Heart left ventricle (tissue), 16 donors: ENCODE measurements at regions not wholly inside any gene's neighbourhood (a gene's known extent, or its start where the extent isn't known, plus 50 kb on each side); places are given as distances from the start of the nearest gene placed in this dataset.

Experiments
- ATAC-seq, 4 donors: fragments of 200-7000 bp; cut with Tn5 transposase; one replicate each; pipeline ENCODE4 v1.9.1; 2020 to 2022; ENCODE audit warnings: moderate library complexity in 4 of 4, mild to moderate bottlenecking in 3 of 4, moderate number of reproducible peaks in 1 of 4
- DNase-seq, 5 donors: peaks; one replicate each; pipeline ENCODE4 v3.0.0-alpha.2; 2020
- H3K27ac ChIP-seq, 12 donors: fragments of 200-600 bp; sonication (generic) in 4 of 12; one replicate each; pipeline versions ENCODE4 v1.5.0 to v1.8.0; 2016 to 2022; ENCODE audit warnings: mild to moderate bottlenecking in 2 of 12
- H3K27me3 ChIP-seq, 9 donors: fragments of 200-600 bp; sonication (generic) in 2 of 9; one replicate each; pipeline versions ENCODE4 v1.5.1 to v1.8.0; 2016 to 2022; ENCODE audit warnings: mild to moderate bottlenecking in 3 of 9
- H3K36me3 ChIP-seq, 9 donors: fragments of 200-600 bp; sonication (generic) in 2 of 9; one replicate each; pipeline versions ENCODE4 v1.5.0 to v1.8.0; 2018 to 2022; ENCODE audit warnings: mild to moderate bottlenecking in 2 of 9
- H3K4me1 ChIP-seq, 12 donors: fragments of 200-600 bp; sonication (generic) in 4 of 12; one replicate each; pipeline versions ENCODE4 v1.5.0 to v1.8.0; 2016 to 2022; ENCODE audit warnings: mild to moderate bottlenecking in 3 of 12
- H3K4me3 ChIP-seq, 12 donors: fragments of 200-600 bp; sonication (generic) in 4 of 12; one replicate each; pipeline versions ENCODE4 v1.5.0 to v1.8.0; 2017 to 2022; ENCODE audit warnings: mild to moderate bottlenecking in 9 of 12, moderate library complexity in 4 of 12
- H3K9me3 ChIP-seq, 12 donors: fragments of 200-600 bp; sonication (generic) in 4 of 12; one replicate each; pipeline versions ENCODE4 v1.5.0 to v1.8.0; 2016 to 2022; ENCODE audit warnings: mild to moderate bottlenecking in 1 of 12
- CTCF ChIP-seq, 12 donors: fragments of 200-600 bp; sonication (generic) in 4 of 12; IDR thresholded peaks; one replicate each; pipeline versions ENCODE4 v1.5.0 to v1.8.0; 2018 to 2022; ENCODE audit warnings: antibody characterized with exemption in 12 of 12, mild to moderate bottlenecking in 5 of 12
- POLR2A ChIP-seq, 2 donors: fragments of 450-650 bp; IDR thresholded peaks; one replicate each; pipeline ENCODE4 v1.6.1; 2017; ENCODE audit warnings: antibody characterized with exemption in 2 of 2, mild to moderate bottlenecking in 2 of 2, moderate library complexity in 2 of 2
- WGBS, 4 donors: extraction: QIAGEN DNeasy Blood & Tissue Kit in 2 of 4; methylation state at CpG; one replicate each; pipeline versions ENCODE4 v1.1.5 to v1.1.7; 2013 to 2018; 5-methylcytosine and 5-hydroxymethylcytosine counted together
- intact Hi-C, 10 donors: fragments of 100-400 bp; cut with DNase I; formaldehyde crosslinking; loops; one replicate each; pipeline versions ENCODE4 v1.11.1 to v1.14.2; 2022
- donor health status: ischemic (EF 13 %, LVEDD 7.1; RV severe dilation, severe dysfunction).
- donor health status: healthy with polysubstance abuse.
- donor health status: DM: no; HTN: yes; CAD: no.
- donor health status: DM: no; HTN: no; CAD: no.
- donor health status: ischemic (EF 25% LVEDD 6.9; RV normal size, moderate dysfunction).
- donor health status: ischemic (EF 25% LVEDD 5.7; RV mildly dilated, moderate dysfunction).
- donor health status: healthy.
- donor health status: DM: yes; HTN: yes; CAD: no.
- donor health status: ischemic (EF 35%, LVEDD 5.7; RV mildly dilated, moderate dysfunction).
- donor health status: nonischemic (EF 11% LVEDD 7.7; RV severe dilation, severe dysfunction).
- donor health status: DM: yes; HTN: yes; CAD: no.
- donor health status: PGD.
- donor health status: ischemic (EF 29% LVEDD 5.4; RV normal size, mild dysfunction).
- donor health status: nonischemic (EF 23%, LVEDD 6.1; RV moderate dilation, normal function).

- intact Hi-C loops: no loop called here
- DNase-seq: no peak
- Histone ChIP-seq H3K4me3 (no peak overlapping the region), H3K36me3 (no peaks in the 10 kb centered on the region), H3K27ac (no peak overlapping the region), H3K9me3 (peaks cover 0 to 43% (median 24%) of the 10 kb centered on the region in 12 donors), H3K4me1 (no peaks in the 10 kb centered on the region), H3K27me3 (no peaks in the 10 kb centered on the region)
- TF ChIP-seq POLR2A (IDR thresholded peaks at IDR 0.05): no peak
- no peak for TF ChIP-seq CTCF (IDR thresholded peaks at IDR 0.05)
- WGBS, 4 donors: 78 to 83% (median 82%) methylated on average over 15 to 16 of the region's 16 CpGs
- no peak for ATAC-seq
These were observed 73.6 kb upstream of the ZNF804A start for GRCh38 chr2:184524551-184525382.

- intact Hi-C loops: no loop called here
- TF ChIP-seq POLR2A (IDR thresholded peaks at IDR 0.05) (no peak), CTCF (IDR thresholded peaks at IDR 0.05) (no peak)
- H3K4me3 ChIP-seq: no peak overlapping the region
- DNase-seq: no peak
- H3K4me1 ChIP-seq: no peaks in the 10 kb centered on the region
- H3K9me3 ChIP-seq: peaks cover 0 to 50% (median 24%) of the 10 kb centered on the region in 12 donors
- H3K27ac ChIP-seq: no peak overlapping the region
- no peaks in the 10 kb centered on the region for H3K27me3 ChIP-seq
- no peak for ATAC-seq
- no peaks in the 10 kb centered on the region for H3K36me3 ChIP-seq
These were observed 71.3 kb upstream of the ZNF804A start for GRCh38 chr2:184527058-184527457.

DNA sequence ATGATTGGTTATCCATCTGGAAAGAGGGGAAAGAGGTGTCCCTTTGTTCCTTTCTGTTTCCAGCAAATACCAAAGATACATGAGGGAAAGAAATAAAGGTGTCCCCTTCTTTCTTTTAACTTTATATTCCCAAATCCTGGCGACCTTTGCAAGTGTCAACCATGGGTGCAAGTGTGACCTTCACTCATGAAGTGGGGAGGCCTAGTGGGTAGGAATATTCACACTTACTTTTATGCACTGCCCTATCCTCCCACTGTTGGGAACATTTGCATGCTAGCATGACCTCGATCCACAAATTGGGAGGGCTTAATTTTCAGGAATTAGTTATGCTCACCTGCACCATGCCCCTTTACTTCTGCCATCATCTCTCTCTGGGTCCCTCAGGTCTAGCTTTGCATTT, 70.2 kb upstream of the ZNF804A start:
- TF ChIP-seq POLR2A (IDR thresholded peaks at IDR 0.05): no peak
- no peak for TF ChIP-seq CTCF (IDR thresholded peaks at IDR 0.05)
- no peaks in the 10 kb centered on the region for H3K27me3 ChIP-seq
- no peaks in the 10 kb centered on the region for H3K4me1 ChIP-seq
- DNase-seq (no peak), ATAC-seq (no peak)
- H3K9me3 ChIP-seq: peaks cover 0 to 50% (median 24%) of the 10 kb centered on the region in 12 donors
- WGBS, 4 donors: 39 to 49% (median 45%) methylated on average over 2 of the region's 2 CpGs
- H3K36me3 ChIP-seq: no peaks in the 10 kb centered on the region
- H3K4me3 ChIP-seq: no peak overlapping the region
- no peak overlapping the region for H3K27ac ChIP-seq
- intact Hi-C loops: no loop called here

DNA sequence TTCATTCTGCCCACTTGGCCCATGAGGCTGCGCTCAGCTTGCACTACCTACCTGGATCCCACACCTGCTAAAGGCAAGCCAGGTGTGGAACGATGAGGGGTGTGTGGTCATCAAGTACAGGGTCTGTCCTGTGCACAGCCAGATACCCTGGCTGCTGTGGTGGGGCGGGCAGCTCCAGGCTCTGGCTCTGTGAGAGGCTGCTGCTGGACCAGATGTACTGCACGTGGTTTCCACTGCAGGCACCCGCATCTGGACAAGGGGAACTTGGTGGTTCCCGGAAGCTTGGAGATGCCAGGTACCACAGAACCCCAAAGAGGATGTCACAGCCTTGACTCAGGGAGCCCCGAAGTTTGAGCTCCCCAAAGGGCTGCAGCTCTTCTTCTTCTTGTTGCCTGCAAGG, 68.1 kb upstream of the ZNF804A start:
- no peak for ATAC-seq
- WGBS, 4 donors: 64 to 86% (median 82%) methylated on average over 7 of the region's 7 CpGs
- no peak overlapping the region for H3K4me3 ChIP-seq

More for the DNA sequence above, 68.1 kb upstream of the ZNF804A start:
- Histone ChIP-seq H3K9me3 (peaks cover 0 to 50% (median 24%) of the 10 kb centered on the region in 12 donors), H3K27me3 (no peaks in the 10 kb centered on the region), H3K27ac (no peak overlapping the region), H3K4me1 (peaks cover 0 to 5% (median 0%) of the 10 kb centered on the region in 12 donors), H3K36me3 (no peaks in the 10 kb centered on the region)
- DNase-seq: no peak
- intact Hi-C loops: no loop called here
- TF ChIP-seq CTCF (IDR thresholded peaks at IDR 0.05): no peak
- TF ChIP-seq POLR2A (IDR thresholded peaks at IDR 0.05): no peak
